Neural cell (in vitro differentiated cells): ENCODE measurements at regions not wholly inside any gene's neighbourhood (a gene's known extent, or its start where the extent isn't known, plus 50 kb on each side); places are given as distances from the start of the nearest gene placed in this dataset.

ENCODE experiments used
- CTCF ChIP-seq: fragments of 450-650 bp; IDR thresholded peaks from 2 replicates; pipeline ENCODE4 v1.5.1; 2014; ENCODE audit warnings: antibody characterized with exemption, mild to moderate bottlenecking, moderate library complexity; ENCODE audit not compliant: poor library complexity, severe bottlenecking
- EP300 ChIP-seq: fragments of 450-650 bp; conservative IDR thresholded peaks from 2 replicates; pipeline ENCODE4 v1.6.1; 2014; ENCODE audit warnings: antibody characterized with exemption, mild to moderate bottlenecking, moderate library complexity; ENCODE audit not compliant: poor library complexity, severe bottlenecking
- EZH2 ChIP-seq: fragments of 200-600, 300-800 bp; shearing (Covaris generic), sonication (generic); IDR thresholded peaks from 2 replicates; pipeline ENCODE4 v1.6.1; 2014; ENCODE audit warnings: antibody characterized with exemption, low read length, borderline replicate concordance, mild to moderate bottlenecking; ENCODE audit not compliant: insufficient read depth, poor library complexity, severe bottlenecking

GRCh38 chr13:44759384-44760360 is 183.5 kb upstream of the TSC22D1 start:
- TF ChIP-seq CTCF (no peak), EZH2 (no peak), EP300 (no peak)
